ENCODE measurements at regions not wholly inside any gene's neighbourhood (a gene's known extent, or its start where the extent isn't known, plus 50 kb on each side); places are given as distances from the start of the nearest gene placed in this dataset.
"Not testable (repeated sequence)": the region's sequence is repeated elsewhere in the genome, so short reads cannot be mapped to it uniquely, and the experiment has no call there.

- H3K4me1 ChIP-seq; H3K9me3 ChIP-seq; H3K36me3 ChIP-seq; H3K4me3 ChIP-seq; H3K27ac ChIP-seq; H3K27me3 ChIP-seq; ATAC-seq; DNase-seq; intact Hi-C loops (cut with DNase I): not testable (repeated sequence)
- WGBS, 4 donors, result 55 to 86% (median 72%) methylated on average over 3 of the region's 3 CpGs
Measured at GRCh38 chrX:99988532-99988931, 421.5 kb downstream of the PCDH19 start.

- Histone ChIP-seq H3K4me1 (no peaks in the 10 kb centered on the region), H3K27ac (no peak overlapping the region), H3K36me3 (no peaks in the 10 kb centered on the region), H3K4me3 (no peak overlapping the region), H3K9me3 (no peaks in the 10 kb centered on the region), H3K27me3 (peaks cover 0 to 4% (median 0%) of the 10 kb centered on the region in 9 donors)
- TF ChIP-seq CTCF (IDR thresholded peaks at IDR 0.05) (no peak), POLR2A (IDR thresholded peaks at IDR 0.05) (no peak)
- intact Hi-C loops (cut with DNase I), result no loop called here
- DNase-seq (no peak), ATAC-seq (no peak)
- WGBS, 4 donors, result 59 to 69% (median 66%) methylated on average over 3 of the region's 3 CpGs
Measured at GRCh38 chrX:99973572-99974226, 436.4 kb downstream of the PCDH19 start.

GRCh38 chrX:99939883-99940232, 470.2 kb downstream of the PCDH19 start:
- 41 to 53% (median 47%) methylated on average over 15 of the region's 15 CpGs for WGBS, 4 donors
- no peak for ATAC-seq
- no peak for TF ChIP-seq CTCF (IDR thresholded peaks at IDR 0.05)
- TF ChIP-seq POLR2A (IDR thresholded peaks at IDR 0.05), result no peak
- intact Hi-C loops (cut with DNase I), result no loop called here
- Histone ChIP-seq H3K36me3 (no peaks in the 10 kb centered on the region), H3K27me3 (peaks cover 0 to 14% (median 0%) of the 10 kb centered on the region in 9 donors), H3K4me3 (no peak overlapping the region), H3K4me1 (no peaks in the 10 kb centered on the region), H3K9me3 (no peaks in the 10 kb centered on the region), H3K27ac (no peak overlapping the region)
- no peak for DNase-seq

DNA sequence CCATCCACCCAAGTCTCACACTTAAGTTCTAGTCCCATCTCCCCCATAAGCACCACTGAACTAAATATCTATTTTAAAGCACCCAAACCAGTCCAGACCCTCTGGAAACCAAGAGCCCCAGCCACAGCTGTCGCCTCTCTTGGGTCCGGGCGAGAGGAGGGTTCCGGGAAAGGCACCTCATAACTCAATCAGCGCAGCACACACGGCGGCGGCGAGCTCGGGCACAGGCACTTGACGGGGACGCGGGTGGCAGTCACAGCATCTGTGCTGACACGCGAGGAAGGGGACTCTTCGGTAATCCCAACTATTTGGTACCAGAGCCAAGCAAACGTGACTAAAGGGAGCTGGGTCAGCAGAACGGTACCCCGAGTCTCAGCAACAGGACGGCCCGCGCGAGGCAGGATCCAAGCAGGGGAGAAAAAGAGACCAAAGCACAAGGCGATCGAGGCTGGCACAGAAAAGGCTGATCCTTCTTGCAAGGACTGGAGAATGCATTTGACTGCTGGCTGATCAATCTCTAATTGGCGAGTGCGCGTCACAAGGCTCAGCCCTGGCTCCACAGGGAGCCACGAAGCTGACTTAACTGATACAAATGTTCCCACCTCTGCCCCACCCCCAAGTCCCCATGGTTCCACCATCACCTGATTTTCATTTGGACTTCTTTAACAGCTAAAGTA, 470.7 kb downstream of the PCDH19 start:
- H3K27me3 ChIP-seq, result peaks cover 0 to 14% (median 0%) of the 10 kb centered on the region in 9 donors
- ATAC-seq; H3K4me3 ChIP-seq; intact Hi-C loops (cut with DNase I); H3K27ac ChIP-seq; DNase-seq; H3K36me3 ChIP-seq; H3K9me3 ChIP-seq; H3K4me1 ChIP-seq: not testable (repeated sequence)
- WGBS, 4 donors, result 43 to 65% (median 56%) methylated on average over 28 to 29 of the region's 29 CpGs

DNA sequence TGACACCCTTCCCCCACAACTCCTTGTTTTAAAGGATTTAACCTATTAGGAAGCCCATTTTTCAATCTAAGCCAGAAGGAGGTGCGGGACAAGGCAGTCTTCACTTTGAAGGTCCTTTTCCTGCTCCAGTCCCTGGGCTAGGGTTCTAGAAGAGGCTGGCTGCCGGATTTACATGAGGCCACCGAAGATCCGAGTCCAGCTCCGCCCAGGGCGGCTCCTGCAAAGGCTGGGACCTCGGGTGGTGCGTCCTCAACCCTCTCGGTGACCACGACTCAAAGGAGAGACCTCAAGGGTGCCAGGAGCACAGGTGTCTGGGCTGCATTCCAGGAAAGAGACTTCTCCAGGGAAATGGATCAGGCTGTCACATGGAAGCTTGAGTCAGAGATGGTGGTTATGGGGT, 471.6 kb downstream of the PCDH19 start:
- Histone ChIP-seq H3K36me3 (no peaks in the 10 kb centered on the region), H3K9me3 (no peaks in the 10 kb centered on the region), H3K27ac (no peak overlapping the region), H3K4me3 (no peak overlapping the region), H3K4me1 (no peaks in the 10 kb centered on the region), H3K27me3 (peaks cover 0 to 14% (median 0%) of the 10 kb centered on the region in 9 donors)
- intact Hi-C loops (cut with DNase I), result no loop called here
- DNase-seq (no peak), ATAC-seq (no peak)
- WGBS, 4 donors, result 54 to 87% (median 73%) methylated on average over 6 to 10 of the region's 10 CpGs
- no peak for TF ChIP-seq CTCF (IDR thresholded peaks at IDR 0.05)
- no peak for TF ChIP-seq POLR2A (IDR thresholded peaks at IDR 0.05)
